Stomach (tissue), 8 donors: ENCODE measurements at regions not wholly inside any gene's neighbourhood (a gene's known extent, or its start where the extent isn't known, plus 50 kb on each side); places are given as distances from the start of the nearest gene placed in this dataset.
"Not testable (repeated sequence)": the region's sequence is repeated elsewhere in the genome, so short reads cannot be mapped to it uniquely, and the experiment has no call there.

ENCODE experiments used
- DNase-seq, 2 donors: peaks; one replicate each; pipeline versions ENCODE4 v3.0.0 to v3.0.0-alpha.2; 2013 to 2019
- H3K27ac ChIP-seq, 5 donors: fragments of 200-600 bp in 4 of 5; sonication (generic) in 4 of 5; one replicate each; pipeline ENCODE4 v1.5.1; 2013 to 2019; ENCODE audit warnings: mild to moderate bottlenecking in 1 of 5, moderate library complexity in 1 of 5
- H3K27me3 ChIP-seq, 3 donors: fragments of 200-600 bp; sonication (generic); one replicate each; pipeline ENCODE4 v1.5.1; 2017 to 2019; ENCODE audit warnings: mixed run types in 1 of 3
- H3K36me3 ChIP-seq, 4 donors: fragments of 200-600 bp; sonication (generic); 1 replicate in 3 of 4; 2 replicates in 1 of 4; pipeline ENCODE4 v1.5.1; 2016 to 2019
- H3K4me1 ChIP-seq, 4 donors: fragments of 200-600 bp; sonication (generic); one replicate each; pipeline ENCODE4 v1.5.1; 2016 to 2019
- H3K4me3 ChIP-seq, 4 donors: fragments of 200-600 bp; sonication (generic) in 3 of 4; one replicate each; pipeline ENCODE4 v1.5.1; 2016 to 2019; ENCODE audit warnings: mild to moderate bottlenecking in 1 of 4
- H3K9me3 ChIP-seq, 4 donors: fragments of 200-600 bp; sonication (generic); one replicate each; pipeline ENCODE4 v1.5.1; 2016 to 2019
- CTCF ChIP-seq, 7 experiments: fragments of 450-650 bp in 4 of 7; fragments of 200-600 bp in 3 of 7; sonication (generic) in 3 of 7; IDR thresholded peaks; one replicate each; pipeline ENCODE4 v1.5.1; 2016 to 2019; ENCODE audit warnings: antibody characterized with exemption in 7 of 7, control low read depth in 2 of 7, mild to moderate bottlenecking in 1 of 7
- EP300 ChIP-seq: sonication (generic); formaldehyde crosslinking; IDR thresholded peaks from one replicate; pipeline ENCODE4 v1.6.1; 2017; ENCODE audit warnings: antibody characterized with exemption
- POLR2A ChIP-seq, 4 donors: fragments of 450-650 bp; IDR thresholded peaks; one replicate each; pipeline ENCODE4 v1.6.1; 2016; ENCODE audit warnings: antibody characterized with exemption in 4 of 4, control low read depth in 2 of 4, mild to moderate bottlenecking in 1 of 4, moderate library complexity in 1 of 4
- POLR2AphosphoS5 ChIP-seq, 3 donors: sonication (generic); formaldehyde crosslinking; IDR thresholded peaks; one replicate each; pipeline ENCODE4 v1.6.1; 2016; ENCODE audit warnings: antibody characterized with exemption in 3 of 3
- WGBS, 5 donors: extraction: QIAGEN DNeasy Blood & Tissue Kit in 3 of 5; methylation state at CpG; one replicate each; pipeline versions ENCODE4 v1.1.5 to v1.1.7; 2013 to 2018; 5-methylcytosine and 5-hydroxymethylcytosine counted together
- intact Hi-C: fragments of 100-400 bp; cut with DNase I; formaldehyde crosslinking; loops from one replicate; pipeline ENCODE4 v1.15.1; 2023; ENCODE audit warnings: low total_unique reads
- donor health status: healthy with polysubstance abuse.
- donor health status: Bipolar disorder and iron deficiency.
- donor health status: healthy.

- H3K4me1 ChIP-seq, result no peaks in the 10 kb centered on the region
- no peak for TF ChIP-seq POLR2A (IDR thresholded peaks at IDR 0.05)
- no peak for TF ChIP-seq EP300
- no peak for TF ChIP-seq CTCF (IDR thresholded peaks at IDR 0.05)
- TF ChIP-seq POLR2AphosphoS5 (IDR thresholded peaks at IDR 0.05), result no peak
- 63 to 80% (median 75%) methylated on average over 2 of the region's 2 CpGs for WGBS, 5 donors
- intact Hi-C loops, result no loop called here
- no peaks in the 10 kb centered on the region for H3K9me3 ChIP-seq
- H3K27ac ChIP-seq, result no peak overlapping the region
- H3K27me3 ChIP-seq, result no peaks in the 10 kb centered on the region
- no peak for DNase-seq
- H3K36me3 ChIP-seq, result no peaks in the 10 kb centered on the region
- H3K4me3 ChIP-seq, result no peak overlapping the region
These were observed 74.6 kb downstream of the RPRM start for GRCh38 chr2:153403940-153404339.

- H3K27ac ChIP-seq, H3K36me3 ChIP-seq, H3K4me1 ChIP-seq, H3K4me3 ChIP-seq, H3K27me3 ChIP-seq, H3K9me3 ChIP-seq, intact Hi-C loops, DNase-seq: not testable (repeated sequence)
- WGBS, 5 donors, result 62 to 73% (median 66%) methylated on average over 13 to 14 of the region's 14 CpGs
These were observed 75.2 kb downstream of the RPRM start for GRCh38 chr2:153403352-153403751.

GRCh38 chr2:153394686-153395085 is 83.9 kb downstream of the RPRM start:
- intact Hi-C loops, result no loop called here
- Histone ChIP-seq H3K4me1 (no peaks in the 10 kb centered on the region), H3K36me3 (no peaks in the 10 kb centered on the region), H3K9me3 (peaks cover 0 to 5% (median 0%) of the 10 kb centered on the region in 4 donors), H3K27ac (no peak overlapping the region), H3K27me3 (no peaks in the 10 kb centered on the region), H3K4me3 (no peak overlapping the region)
- 67 to 75% (median 73%) methylated on average over 5 of the region's 5 CpGs for WGBS, 5 donors
- DNase-seq, result peak in 1 of 2 donors; percentile 63
- no peak for TF ChIP-seq EP300
- no peak for TF ChIP-seq POLR2A (IDR thresholded peaks at IDR 0.05)
- TF ChIP-seq POLR2AphosphoS5 (IDR thresholded peaks at IDR 0.05), result no peak
- no peak for TF ChIP-seq CTCF (IDR thresholded peaks at IDR 0.05)

DNA sequence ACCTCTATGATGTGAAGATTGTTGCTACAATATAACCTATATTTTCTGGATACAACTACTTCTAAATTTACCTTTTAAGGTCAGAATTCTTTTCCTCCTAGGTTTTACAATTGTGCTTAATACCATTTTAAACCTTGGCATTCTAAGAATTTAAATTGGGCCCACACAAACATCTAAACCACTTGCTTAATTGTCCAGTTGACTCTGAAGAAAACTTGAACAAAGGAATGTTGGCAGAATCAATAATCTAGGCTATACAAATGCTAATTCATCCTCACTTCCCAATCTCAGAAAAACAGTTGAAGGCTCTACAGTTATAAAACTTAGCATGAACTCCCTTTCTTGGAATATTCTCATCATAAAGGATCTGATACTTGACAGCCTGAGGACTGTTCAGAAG is 84.3 kb downstream of the RPRM start:
- Histone ChIP-seq H3K9me3 (peaks cover 0 to 5% (median 0%) of the 10 kb centered on the region in 4 donors), H3K27ac (no peak overlapping the region), H3K4me1 (no peaks in the 10 kb centered on the region), H3K4me3 (no peak overlapping the region), H3K27me3 (no peaks in the 10 kb centered on the region), H3K36me3 (no peaks in the 10 kb centered on the region)
- TF ChIP-seq CTCF (IDR thresholded peaks at IDR 0.05) (no peak), POLR2A (IDR thresholded peaks at IDR 0.05) (no peak), EP300 (no peak), POLR2AphosphoS5 (IDR thresholded peaks at IDR 0.05) (no peak)
- DNase-seq, result no peak
- intact Hi-C loops, result no loop called here

DNA sequence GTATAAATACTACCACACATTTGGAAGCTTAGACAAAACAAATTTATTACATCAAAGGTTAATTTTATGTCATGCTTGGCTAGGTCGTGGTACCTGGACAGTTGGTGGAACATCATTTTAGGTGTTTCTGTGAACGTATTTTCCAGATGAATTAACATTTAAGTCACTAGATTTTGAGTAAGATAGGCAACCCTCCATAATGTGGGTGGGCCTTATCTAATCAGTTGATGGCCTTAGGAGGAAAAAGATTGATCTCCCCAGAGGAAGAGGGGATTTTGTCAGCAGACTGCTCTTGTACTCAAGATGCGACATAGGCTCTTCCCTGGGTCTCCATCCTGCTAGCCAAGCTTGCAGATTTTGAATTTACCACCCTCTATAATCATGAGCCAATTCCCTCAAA is 85.0 kb downstream of the RPRM start:
- intact Hi-C loops, result no loop called here
- 55 to 73% (median 61%) methylated on average over 3 of the region's 3 CpGs for WGBS, 5 donors
- DNase-seq, result no peak
- Histone ChIP-seq H3K27ac (no peak overlapping the region), H3K36me3 (no peaks in the 10 kb centered on the region), H3K9me3 (peaks cover 0 to 5% (median 0%) of the 10 kb centered on the region in 4 donors), H3K27me3 (no peaks in the 10 kb centered on the region), H3K4me1 (no peaks in the 10 kb centered on the region), H3K4me3 (no peak overlapping the region)
- TF ChIP-seq POLR2AphosphoS5 (IDR thresholded peaks at IDR 0.05), result no peak
- no peak for TF ChIP-seq POLR2A (IDR thresholded peaks at IDR 0.05)
- TF ChIP-seq CTCF (IDR thresholded peaks at IDR 0.05), result no peak
- no peak for TF ChIP-seq EP300
